H1 (cell line): ENCODE measurements at regions not wholly inside any gene's neighbourhood (a gene's known extent, or its start where the extent isn't known, plus 50 kb on each side); places are given as distances from the start of the nearest gene placed in this dataset.

ENCODE experiments used
- CTCF ChIA-PET: fragments of 300-600 bp; sonication (Branson Sonifier 250); formaldehyde crosslinking; loops from one replicate; lab custom pipeline; 2021; ENCODE audit not compliant: partially characterized antibody; lab: Charles Lee
- POLR2A ChIA-PET: fragments of 300-600 bp; sonication (Branson Sonifier 250); formaldehyde crosslinking; loops from one replicate; lab custom pipeline; 2021; ENCODE audit warnings: inconsistent platforms; ENCODE audit not compliant: partially characterized antibody; lab: Charles Lee
- DNase-seq, 2 experiments: peaks; one replicate each; pipeline versions ENCODE4 v3.0.0 to v3.0.0-alpha.2; 2010 to 2022; ENCODE audit warnings: low spot score in 2 of 2, low read depth in 1 of 2, mixed read lengths in 1 of 2
- FAIRE-seq: peaks from 2 replicates; lab custom pipeline; 2011; peaks lifted over from hg19 to GRCh38; lab: Jason Lieb, UNC
- H2AFZ ChIP-seq: 2 replicates; pipeline ENCODE4 v1.8.1; 2012; ENCODE audit warnings: low read length, inconsistent platforms
- H2AK5ac ChIP-seq: 2 replicates; pipeline ENCODE4 v1.6.1; 2013; ENCODE audit warnings: low read depth, low read length
- H2BK120ac ChIP-seq: replicated peaks from 2 replicates; pipeline ENCODE3; 2013; ENCODE audit warnings: low read depth, low read length, inconsistent platforms
- H2BK12ac ChIP-seq: 2 replicates; pipeline ENCODE4 v1.6.1; 2013; ENCODE audit warnings: low read depth, low read length
- H2BK15ac ChIP-seq: 2 replicates; pipeline ENCODE4 v1.6.1; 2013; ENCODE audit warnings: low read length
- H2BK20ac ChIP-seq: 2 replicates; pipeline ENCODE4 v1.6.1; 2013; ENCODE audit warnings: low read length
- H2BK5ac ChIP-seq: 2 replicates; pipeline ENCODE4 v1.6.1; 2013; ENCODE audit warnings: low read depth, low read length
- H3K14ac ChIP-seq: 2 replicates; pipeline ENCODE4 v1.6.1; 2013; ENCODE audit warnings: inconsistent platforms; ENCODE audit not compliant: insufficient read length
- H3K18ac ChIP-seq: 2 replicates; pipeline ENCODE4 v1.6.1; 2013; ENCODE audit warnings: low read length; ENCODE audit errors: extremely low read depth
- H3K23ac ChIP-seq: 2 replicates; pipeline ENCODE4 v1.6.1; 2013; ENCODE audit warnings: inconsistent platforms; ENCODE audit not compliant: insufficient read length
- H3K23me2 ChIP-seq: 2 replicates; pipeline ENCODE4 v1.6.1; 2013; ENCODE audit warnings: low read depth, low read length
- H3K27ac ChIP-seq: 2 replicates; pipeline ENCODE4 v1.6.1; 2011; ENCODE audit warnings: low read depth, low read length, inconsistent platforms
- H3K27me3 ChIP-seq, 4 experiments: replicated peaks in 1 of 4; 1 replicate in 1 of 4; 2 replicates in 3 of 4; pipeline versions ENCODE4 v1.6.1 to v1.8.1; 2011 to 2013; ENCODE audit warnings: low read length in 3 of 4, mild to moderate bottlenecking in 3 of 4, inconsistent platforms in 2 of 4, mixed read lengths in 2 of 4, moderate library complexity in 1 of 4; ENCODE audit not compliant: control insufficient read depth in 3 of 4, insufficient read depth in 3 of 4; ENCODE audit errors: extremely low read depth in 1 of 4
- H3K36me3 ChIP-seq, 4 experiments: 2 replicates each; pipeline versions ENCODE4 v1.6.1 to v1.8.1; 2011 to 2013; ENCODE audit warnings: mild to moderate bottlenecking in 4 of 4, low read length in 3 of 4, moderate library complexity in 2 of 4, control low read depth in 1 of 4, inconsistent platforms in 1 of 4; ENCODE audit not compliant: insufficient read depth in 4 of 4, control insufficient read depth in 2 of 4
- H3K4ac ChIP-seq: replicated peaks from 2 replicates; pipeline ENCODE3; 2013; ENCODE audit warnings: low read length, low read depth, mixed read lengths, inconsistent platforms; ENCODE audit not compliant: insufficient read length
- H3K4me1 ChIP-seq, 4 experiments: replicated peaks in 1 of 4; 1 replicate in 1 of 4; 2 replicates in 3 of 4; pipeline versions ENCODE4 v1.6.1 to v1.8.1; 2011 to 2013; ENCODE audit warnings: low read length in 3 of 4, inconsistent platforms in 2 of 4, mixed read lengths in 1 of 4; ENCODE audit not compliant: insufficient read depth in 4 of 4, control insufficient read depth in 3 of 4
- H3K4me2 ChIP-seq, 2 experiments: 2 replicates each; pipeline versions ENCODE4 v1.6.1 to v1.8.1; 2011 to 2013; ENCODE audit warnings: low read depth in 2 of 2, low read length in 2 of 2, control low read depth in 1 of 2, inconsistent platforms in 1 of 2, mild to moderate bottlenecking in 1 of 2; ENCODE audit not compliant: insufficient read depth in 1 of 2
- H3K4me3 ChIP-seq, 4 experiments: fragments of 200-600, 300-600 bp in 1 of 4; sonication (generic), shearing (Covaris generic), sonication (Bioruptor Twin) in 1 of 4; 2 replicates each; pipeline versions ENCODE4 v1.5.1 to v1.8.1; 2011 to 2016; ENCODE audit warnings: low read length in 4 of 4, low read depth in 3 of 4, control low read depth in 2 of 4, inconsistent platforms in 2 of 4, mild to moderate bottlenecking in 2 of 4, mixed read lengths in 1 of 4, moderate library complexity in 1 of 4; ENCODE audit not compliant: insufficient read depth in 2 of 4; ENCODE audit errors: extremely low read depth in 1 of 4
- H3K56ac ChIP-seq: replicated peaks from 2 replicates; pipeline ENCODE3; 2013; ENCODE audit warnings: low read depth, mild to moderate bottlenecking, mixed read lengths, low read length, inconsistent platforms; ENCODE audit not compliant: insufficient read length
- H3K79me1 ChIP-seq: 2 replicates; pipeline ENCODE4 v1.6.1; 2013; ENCODE audit warnings: low read depth, low read length, control low read depth
- H3K79me2 ChIP-seq, 2 experiments: 2 replicates each; pipeline versions ENCODE4 v1.6.1 to v1.8.1; 2012 to 2013; ENCODE audit warnings: low read length in 2 of 2, mild to moderate bottlenecking in 2 of 2, inconsistent platforms in 1 of 2; ENCODE audit not compliant: insufficient read depth in 2 of 2, control insufficient read depth in 1 of 2
- H3K9ac ChIP-seq, 4 experiments: replicated peaks in 1 of 4; 1 replicate in 1 of 4; 2 replicates in 3 of 4; pipeline versions ENCODE4 v1.6.1 to v1.8.1; 2011 to 2013; ENCODE audit warnings: low read depth in 3 of 4, low read length in 3 of 4, control low read depth in 2 of 4, mild to moderate bottlenecking in 2 of 4, moderate library complexity in 2 of 4, inconsistent platforms in 1 of 4; ENCODE audit errors: extremely low read depth in 1 of 4
- H3K9me3 ChIP-seq, 2 experiments: 2 replicates each; pipeline versions ENCODE4 v1.6.1 to v1.8.1; 2012 to 2013; ENCODE audit warnings: mild to moderate bottlenecking in 2 of 2, moderate library complexity in 2 of 2, control low read depth in 1 of 2, inconsistent platforms in 1 of 2, low read depth in 1 of 2, low read length in 1 of 2, mixed read lengths in 1 of 2; ENCODE audit not compliant: insufficient read depth in 2 of 2
- H4K20me1 ChIP-seq, 2 experiments: replicated peaks in 1 of 2; 2 replicates each; pipeline versions ENCODE3 to v1.8.1; 2011 to 2013; ENCODE audit warnings: inconsistent platforms in 2 of 2, low read length in 2 of 2, mild to moderate bottlenecking in 1 of 2; ENCODE audit not compliant: insufficient read depth in 2 of 2, control insufficient read depth in 1 of 2
- H4K5ac ChIP-seq: 2 replicates; pipeline ENCODE4 v1.6.1; 2013; ENCODE audit warnings: low read length, low read depth, mixed read lengths, inconsistent platforms; ENCODE audit not compliant: insufficient read length
- H4K8ac ChIP-seq: 2 replicates; pipeline ENCODE4 v1.8.0; 2013; ENCODE audit warnings: mild to moderate bottlenecking, moderate library complexity, low read length, inconsistent platforms; ENCODE audit not compliant: insufficient read depth; ENCODE audit errors: extremely low read depth
- H4K91ac ChIP-seq: replicated peaks from 2 replicates; pipeline ENCODE3; 2013; ENCODE audit warnings: low read length, mixed read lengths, inconsistent platforms; ENCODE audit not compliant: insufficient read length
- ASH2L ChIP-seq: fragments of 200-600, 300-600 bp; sonication (generic); IDR thresholded peaks from one replicate; pipeline ENCODE4 v1.7.1; 2017; ENCODE audit warnings: low read length
- whole genome bisulfite sequencing, 2 experiments: shearing (Covaris generic) in 1 of 2; methylation state at CpG; one replicate each; pipeline versions ENCODE4 v1.1.6 to v1.1.7; 2013 to 2015; ENCODE audit warnings: low lambda C conversion rate in 2 of 2, mixed read lengths in 2 of 2, inconsistent platforms in 1 of 2, low coverage in 1 of 2, missing lambda C conversion rate in 1 of 2; ENCODE audit not compliant: insufficient replicate concordance in 2 of 2, insufficient coverage in 1 of 2, insufficient read length in 1 of 2; ENCODE audit errors: extremely low coverage in 1 of 2, missing lambda C conversion rate in 1 of 2; 5-methylcytosine and 5-hydroxymethylcytosine counted together

- Histone ChIP-seq H4K5ac (no peak overlapping the region), H3K9ac (no peak overlapping the region), H2BK20ac (no peak overlapping the region), H3K79me2 (no peaks in the 10 kb centered on the region), H2BK15ac (no peak overlapping the region), H3K23me2 (no peaks in the 10 kb centered on the region), H3K4me2 (no peak overlapping the region), H4K8ac (no peak overlapping the region), H3K23ac (no peak overlapping the region), H4K91ac (no peak overlapping the region), H3K4me3 (no peak overlapping the region), H3K18ac (no peak overlapping the region), H3K56ac (no peak overlapping the region), H2BK120ac (no peak overlapping the region), H3K4ac (no peak overlapping the region), H2AFZ (no peak overlapping the region), H2AK5ac (no peak overlapping the region), H2BK5ac (no peak overlapping the region), H2BK12ac (no peak overlapping the region), H3K27ac (no peak overlapping the region), H3K79me1 (no peaks in the 10 kb centered on the region), H3K14ac (no peak overlapping the region), H3K9me3 (no peaks in the 10 kb centered on the region), H3K27me3 (no peaks in the 10 kb centered on the region), H3K4me1 (no peaks in the 10 kb centered on the region), H4K20me1 (no peaks in the 10 kb centered on the region), H3K36me3 (no peaks in the 10 kb centered on the region)
- CTCF ChIA-PET: no interaction called here
- FAIRE-seq (no peak), DNase-seq (no peak)
- TF ChIP-seq ASH2L: no peak
- WGBS, 2 experiments: 95% methylated on average over 3 of the region's 3 CpGs; no CpG with 5 or more reads in 1 of the 2 experiments
- POLR2A ChIA-PET: no interaction called here
Measured at GRCh38 chrX:39140581-39140980, 339.3 kb downstream of the MID1IP1 start.
